ENCODE measurements at regions not wholly inside any gene's neighbourhood (a gene's known extent, or its start where the extent isn't known, plus 50 kb on each side); places are given as distances from the start of the nearest gene placed in this dataset.

DNA sequence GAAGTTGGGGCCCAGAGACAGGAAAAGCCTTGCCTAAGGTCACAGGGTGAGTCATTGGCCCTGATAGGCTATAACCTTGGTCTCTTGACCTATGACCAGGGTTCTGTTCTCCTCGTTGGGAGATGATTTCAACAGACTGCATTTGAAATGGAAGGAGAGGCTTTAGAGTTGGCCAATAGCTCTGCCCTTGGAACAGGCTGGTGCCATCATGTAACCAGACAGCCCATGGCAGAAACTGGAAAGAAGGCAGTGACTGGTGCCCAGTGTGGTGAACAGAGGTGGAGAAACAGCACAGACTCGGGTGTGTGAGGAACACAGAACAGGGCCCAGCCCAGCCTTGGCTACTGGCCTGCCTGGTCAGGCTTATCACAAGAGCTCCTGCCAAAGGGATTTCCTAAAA, 109.8 kb upstream of the SLC25A48 start:
- DNase-seq (ENCODE audit: low read depth in 4 of 4, low spot score in 3 of 4), result no peak

DNA sequence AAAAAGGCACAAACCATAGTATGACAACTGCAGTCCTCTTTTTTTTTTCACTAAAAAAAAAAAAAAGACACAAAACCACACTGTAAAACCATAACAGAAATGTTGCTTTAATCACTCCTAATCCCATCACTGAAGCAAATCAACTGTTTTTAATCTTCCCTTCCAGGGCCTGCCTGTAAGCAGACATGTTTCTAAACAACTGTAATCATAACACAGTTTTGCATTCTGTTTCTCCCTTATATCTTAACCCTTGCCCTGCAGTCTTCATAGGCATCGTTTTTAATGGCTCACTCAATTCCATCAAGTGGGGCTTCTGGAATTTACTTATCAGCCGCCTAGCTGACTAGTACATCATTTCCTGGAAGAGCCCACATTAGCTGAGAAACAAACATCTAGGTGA, 111.0 kb upstream of the SLC25A48 start:
- no peak for DNase-seq (ENCODE audit: low read depth in 4 of 4, low spot score in 3 of 4)

DNA sequence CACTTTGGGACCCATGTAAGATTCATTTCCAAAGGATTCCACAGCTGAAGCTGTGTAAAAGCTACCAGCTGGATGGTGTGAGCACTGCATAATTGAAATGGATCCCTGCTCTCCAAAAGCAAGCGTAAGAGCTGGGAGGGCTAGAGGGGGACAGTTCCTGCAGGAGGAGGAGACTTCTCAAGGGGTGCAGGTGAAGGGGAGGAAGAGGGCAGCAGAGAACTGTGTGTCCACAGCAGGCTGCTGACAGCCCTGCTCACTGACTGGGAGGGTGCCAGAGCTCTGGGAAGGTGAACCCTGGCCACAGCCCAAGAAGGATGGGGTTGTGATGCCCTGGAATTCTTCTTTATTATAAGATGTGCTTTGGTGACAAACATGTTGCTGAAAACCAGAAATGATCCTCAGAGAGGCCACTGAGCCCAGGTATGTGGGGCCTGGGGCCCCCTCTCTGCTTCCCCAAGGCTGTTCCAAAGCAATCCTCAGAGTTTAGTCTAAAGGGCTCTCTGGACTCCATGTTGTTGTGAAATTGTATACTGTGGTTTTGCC, 112.8 kb upstream of the SLC25A48 start:
- DNase-seq (ENCODE audit: low read depth in 4 of 4, low spot score in 3 of 4), result no peak

DNA sequence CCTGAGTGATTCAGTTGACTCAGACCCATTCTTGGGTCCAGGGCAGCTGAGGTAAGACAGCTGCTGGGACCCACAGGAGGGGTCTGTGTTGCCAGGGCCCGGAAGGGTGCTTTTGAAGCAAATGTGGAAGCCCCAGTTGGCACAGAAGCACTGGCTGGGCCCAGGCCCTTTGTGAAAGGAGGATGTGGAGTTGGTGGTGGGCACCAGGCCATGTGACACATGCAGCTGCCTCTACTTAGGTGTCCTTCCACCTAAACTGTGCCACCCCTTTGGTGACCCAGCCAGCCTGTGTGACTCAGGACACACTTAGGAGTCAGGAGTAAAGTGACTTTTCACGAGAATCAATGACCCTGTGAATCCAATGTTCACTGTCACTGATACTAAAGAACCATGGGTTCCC, 114.3 kb upstream of the SLC25A48 start:
- no peak for DNase-seq (ENCODE audit: low read depth in 4 of 4, low spot score in 3 of 4)

DNA sequence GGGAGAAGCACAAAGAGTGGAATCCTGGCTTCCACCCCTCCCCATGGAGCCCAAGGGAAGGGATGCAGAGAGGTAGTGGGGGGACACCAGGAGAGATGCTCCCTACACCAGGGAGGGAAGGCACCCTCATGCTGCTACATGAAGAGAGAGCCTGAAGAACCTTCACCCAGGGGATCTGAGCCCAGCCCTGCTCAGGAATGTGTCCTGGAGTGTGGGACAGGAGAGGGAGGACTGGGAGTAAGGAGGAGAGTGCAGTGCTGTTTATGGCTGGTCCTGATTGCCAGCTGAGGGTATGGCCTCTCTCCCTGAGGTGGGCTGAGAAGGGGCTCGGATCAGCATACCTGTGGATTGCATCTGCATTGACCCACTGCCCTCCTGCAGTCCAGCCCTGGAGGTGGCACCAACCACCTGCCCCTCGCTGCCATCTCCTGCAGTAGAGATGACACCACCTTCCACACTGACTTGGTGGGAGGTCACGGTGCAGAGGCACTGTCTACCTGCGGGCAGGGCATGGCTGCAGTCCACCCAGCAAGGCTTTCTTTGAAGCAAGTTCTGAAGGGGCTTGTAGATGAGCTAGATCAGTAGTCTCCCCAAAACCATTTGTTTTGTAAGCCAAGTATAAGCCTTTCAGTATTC, 114.9 kb upstream of the SLC25A48 start:
- no peak for DNase-seq (ENCODE audit: low read depth in 4 of 4, low spot score in 3 of 4)

DNA sequence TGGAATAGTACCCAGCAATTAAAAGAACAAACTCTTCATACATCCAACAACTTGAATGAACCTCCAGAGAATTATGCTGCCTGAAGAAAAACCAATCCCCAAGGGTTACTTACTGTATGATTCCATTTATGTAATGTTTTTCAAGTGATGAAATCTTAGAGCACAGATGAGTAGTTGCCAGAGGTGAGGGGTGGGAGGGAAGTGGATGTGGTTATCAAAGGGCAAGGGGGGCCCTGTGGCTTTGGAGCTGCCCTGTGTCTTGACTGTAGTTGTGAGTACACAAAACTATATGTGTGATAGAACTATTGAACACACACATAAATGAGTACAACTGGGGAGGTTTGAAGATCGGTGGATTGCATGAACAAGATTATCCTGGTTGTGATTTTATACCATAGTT, 115.8 kb upstream of the SLC25A48 start:
- DNase-seq (ENCODE audit: low read depth in 4 of 4, low spot score in 3 of 4), result no peak

DNA sequence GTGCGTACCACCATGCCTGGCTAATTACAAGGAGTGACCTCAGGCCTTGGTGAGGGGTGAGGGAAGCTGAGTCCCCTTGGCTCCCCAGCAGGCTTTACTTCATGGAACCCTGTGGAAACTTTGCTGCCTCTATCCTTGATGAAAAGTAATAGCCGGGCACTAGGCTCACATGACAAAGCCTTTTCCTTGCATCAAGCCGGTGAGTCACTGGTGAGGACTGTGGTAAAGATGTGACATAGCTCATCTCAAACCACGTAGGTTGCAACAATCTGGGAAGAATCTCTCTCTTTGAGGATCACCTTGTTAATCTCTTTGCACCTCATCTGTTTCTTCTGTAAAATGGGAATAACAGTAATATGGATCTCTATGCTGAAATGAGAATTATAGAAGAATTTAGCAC, 116.3 kb upstream of the SLC25A48 start:
- DNase-seq (ENCODE audit: low read depth in 4 of 4, low spot score in 3 of 4), result no peak

DNA sequence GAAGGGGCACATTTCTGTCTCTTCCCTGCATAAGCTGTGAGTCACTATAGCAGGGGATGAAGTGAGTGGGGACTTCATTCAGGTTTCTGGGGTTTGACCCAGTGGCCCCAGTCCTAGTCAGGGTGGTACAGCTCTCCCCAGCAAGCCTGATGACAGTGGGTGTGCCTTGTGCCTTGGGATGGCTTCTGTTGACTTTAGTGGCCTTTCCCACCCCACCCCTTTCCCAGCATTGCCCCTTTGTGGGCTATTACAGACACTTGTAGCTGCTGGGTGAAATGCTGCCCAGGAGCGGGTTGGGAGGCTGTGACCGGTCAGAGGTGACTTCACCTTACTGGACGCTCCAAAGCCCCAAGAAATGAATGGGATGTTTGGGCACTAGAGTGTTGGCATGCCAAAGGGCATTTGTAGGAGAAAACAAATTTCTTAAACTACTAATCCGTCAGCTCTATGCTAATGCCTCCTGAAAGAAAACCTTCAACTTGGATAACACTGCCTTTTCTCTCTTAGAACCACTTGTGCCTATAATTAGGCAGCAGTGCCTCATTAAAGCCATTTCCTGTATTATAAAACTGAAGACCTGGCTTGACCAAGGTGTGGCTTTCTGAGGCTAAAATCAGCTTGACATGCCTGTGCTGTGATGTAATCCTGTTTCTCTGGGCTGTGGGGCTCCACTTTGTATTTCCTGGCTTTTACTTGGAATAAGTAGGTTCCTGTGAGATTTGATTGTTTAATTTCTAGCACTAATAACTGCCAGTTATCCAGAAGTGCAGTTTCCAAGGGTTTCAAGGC, 119.0 kb upstream of the SLC25A48 start:
- no peak for DNase-seq (ENCODE audit: low read depth in 4 of 4, low spot score in 3 of 4)

DNA sequence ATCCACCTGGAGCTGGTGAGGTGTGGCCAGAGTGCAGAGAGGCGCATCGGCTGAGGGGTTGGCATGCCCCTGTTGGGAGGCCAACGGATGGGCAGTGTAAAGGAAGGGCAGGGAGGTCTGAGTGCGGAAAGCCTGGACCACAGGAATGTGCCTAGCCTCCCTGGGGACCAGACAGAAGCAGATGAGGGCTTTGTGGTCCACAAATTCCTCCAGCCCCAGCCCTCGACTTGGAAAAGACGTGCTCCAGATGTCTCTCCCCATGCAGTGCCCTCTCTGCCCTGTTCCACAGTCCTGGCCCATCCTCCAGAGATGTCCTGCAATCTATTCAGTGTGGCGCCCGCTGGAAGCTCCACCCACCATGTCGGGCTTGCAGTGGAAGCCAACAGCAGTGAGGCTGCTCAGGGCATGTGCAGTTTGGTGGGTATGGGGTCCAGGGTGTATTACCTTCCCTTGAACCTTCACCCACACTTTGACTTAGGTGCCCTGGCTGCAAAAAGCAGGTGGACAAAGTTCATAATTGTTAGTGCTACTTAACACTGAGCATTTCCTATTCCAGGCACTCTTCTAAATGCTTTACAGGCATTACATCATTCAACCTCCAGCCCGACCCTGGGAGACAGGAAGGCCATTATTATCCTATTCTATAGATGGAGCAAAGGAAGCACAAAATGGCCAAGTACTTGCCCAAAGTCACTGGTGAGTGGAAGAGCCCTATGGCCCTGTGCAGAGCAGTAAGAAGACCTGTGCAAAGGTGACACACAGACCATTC, 120.2 kb upstream of the SLC25A48 start:
- no peak for DNase-seq (ENCODE audit: low read depth in 4 of 4, low spot score in 3 of 4)

DNA sequence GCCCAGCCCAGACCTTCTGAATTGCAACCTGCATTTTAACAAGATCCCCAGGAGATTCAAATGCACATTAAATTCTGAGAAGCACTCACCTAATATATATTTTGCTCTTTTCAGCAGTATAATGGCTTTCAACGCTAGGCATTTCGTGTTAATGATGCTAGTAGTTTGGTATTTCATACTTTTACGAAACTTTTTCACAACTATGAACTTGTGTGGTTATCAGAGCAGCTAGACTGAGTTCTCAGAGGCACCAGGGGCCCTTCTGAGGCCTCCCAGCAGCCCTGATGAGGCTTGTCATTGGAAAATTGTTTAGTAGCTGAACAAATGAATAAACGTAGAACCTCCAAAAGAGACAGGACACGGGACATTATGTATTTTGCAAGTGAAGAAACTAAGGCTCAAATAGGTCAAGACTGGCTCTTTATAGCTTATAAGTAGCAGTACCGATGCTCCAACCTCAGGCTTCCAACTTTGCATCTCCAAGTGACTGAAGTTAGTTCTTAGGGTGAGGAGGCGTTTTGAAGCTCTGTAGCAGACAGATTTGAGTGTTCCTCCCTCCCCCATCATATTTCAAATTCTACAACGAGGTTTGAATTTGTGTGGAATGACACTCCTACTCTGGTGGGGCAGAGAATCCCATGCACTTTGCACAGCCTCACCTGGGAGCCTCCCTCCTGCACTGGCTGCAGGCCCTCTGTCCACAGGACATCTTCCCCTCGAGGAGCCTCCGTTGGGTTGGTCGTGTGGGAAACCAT, 121.1 kb upstream of the SLC25A48 start:
- no peak for DNase-seq (ENCODE audit: low read depth in 4 of 4, low spot score in 3 of 4)

DNA sequence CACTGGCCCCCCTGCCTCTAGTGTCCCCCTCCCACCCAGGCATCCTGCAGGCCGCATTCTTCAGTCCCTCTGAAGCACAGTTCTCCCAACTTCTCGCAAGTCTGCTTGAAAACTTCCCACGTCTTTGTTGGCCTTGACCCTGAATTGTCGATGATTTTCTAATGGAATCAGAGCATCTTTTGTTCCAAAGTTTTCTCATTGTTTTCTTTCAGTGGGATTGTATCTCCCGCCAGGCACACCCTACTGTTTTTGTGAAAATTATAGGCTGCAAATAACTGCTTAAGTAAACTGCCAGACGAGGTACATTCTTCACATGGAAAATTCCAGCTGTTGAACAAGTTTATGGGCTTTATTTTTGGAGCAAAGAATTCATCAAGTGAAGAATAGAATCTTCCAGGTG, 122.6 kb upstream of the SLC25A48 start:
- no peak for DNase-seq (ENCODE audit: low read depth in 4 of 4, low spot score in 3 of 4)

DNA sequence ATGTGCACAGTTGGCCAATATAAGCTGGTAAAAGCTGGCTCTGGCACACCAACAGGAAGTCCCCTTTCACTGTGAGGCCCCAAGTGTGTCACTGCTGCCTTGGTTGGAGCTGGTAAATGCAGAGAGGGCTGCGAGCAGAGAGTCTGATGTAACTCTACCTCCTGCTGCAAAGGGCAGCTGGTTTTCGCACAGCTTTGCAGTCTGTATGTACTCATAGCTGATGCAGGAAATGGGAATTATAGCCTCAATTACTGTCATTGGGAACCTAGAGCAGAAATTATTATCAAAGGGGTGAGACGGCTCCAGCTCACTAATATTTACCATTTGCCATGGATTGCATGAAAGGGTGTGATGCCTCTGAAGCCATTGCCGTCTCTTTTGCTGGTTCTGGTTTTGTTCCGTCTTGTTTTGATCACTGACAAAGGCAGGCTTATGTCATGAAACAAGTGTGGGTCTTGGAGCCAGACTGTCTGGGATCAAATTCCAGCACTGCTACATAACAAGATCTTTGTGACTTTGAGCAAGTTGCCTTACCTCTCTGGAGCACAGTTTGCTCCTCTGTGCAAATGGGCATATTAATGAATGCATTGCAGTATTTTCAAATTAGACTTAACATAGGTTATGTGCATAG, 124.3 kb upstream of the SLC25A48 start:
- DNase-seq (ENCODE audit: low read depth in 4 of 4, low spot score in 3 of 4), result no peak

DNA sequence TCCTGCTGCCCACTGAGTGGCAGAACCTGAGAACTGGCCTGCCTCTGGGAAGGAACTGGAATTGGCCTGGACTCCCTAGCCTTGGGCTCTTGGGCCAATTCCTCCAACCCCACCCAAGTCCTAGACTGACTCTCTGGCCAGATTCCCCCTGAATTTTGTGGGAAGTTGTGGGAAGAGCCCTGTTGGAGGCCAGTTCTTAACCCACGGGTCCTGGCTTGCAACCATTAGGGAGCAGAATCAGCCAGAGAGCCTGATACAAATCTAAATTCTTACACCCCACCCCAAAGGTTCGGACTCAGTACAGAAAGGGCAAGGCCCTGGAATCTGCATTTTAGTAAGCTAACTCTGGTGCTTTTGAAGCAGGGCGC, 125.3 kb upstream of the SLC25A48 start:
- DNase-seq (ENCODE audit: low read depth in 4 of 4, low spot score in 3 of 4), result no peak

DNA sequence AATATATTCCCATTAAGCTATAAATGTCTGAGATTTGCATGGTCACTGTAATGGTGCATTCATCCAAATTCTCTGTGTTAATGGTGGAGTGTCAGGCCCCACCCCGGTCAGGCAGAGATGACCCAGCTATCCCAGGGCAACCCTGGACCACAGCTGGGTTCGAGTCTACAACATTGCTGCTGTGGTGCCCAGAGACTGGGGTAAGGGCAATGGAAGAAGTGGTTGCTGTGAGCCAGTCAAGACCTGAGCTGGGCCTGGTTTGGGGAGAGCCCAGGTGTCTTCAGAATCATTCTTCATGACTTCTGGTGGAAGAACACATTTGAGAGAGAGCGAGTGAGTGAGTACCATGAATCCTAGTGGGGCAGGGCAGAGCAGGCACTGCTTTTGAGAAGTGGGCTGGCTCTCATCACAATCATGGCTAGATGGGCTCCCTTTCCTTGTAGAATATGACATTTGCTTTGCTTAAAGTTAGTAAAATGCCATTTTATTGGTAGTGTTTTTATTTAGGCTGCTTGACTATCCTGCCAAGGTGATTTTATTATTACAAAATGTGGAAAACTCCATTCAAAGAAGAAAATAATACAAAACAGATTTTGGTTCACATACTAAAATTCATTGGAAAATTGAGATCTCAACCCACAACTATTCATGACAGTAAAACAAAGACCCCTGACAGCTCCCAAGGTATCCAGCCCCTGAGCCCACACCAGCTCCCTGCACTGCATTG, 125.8 kb upstream of the SLC25A48 start:
- DNase-seq (ENCODE audit: low read depth in 4 of 4, low spot score in 3 of 4), result no peak

DNA sequence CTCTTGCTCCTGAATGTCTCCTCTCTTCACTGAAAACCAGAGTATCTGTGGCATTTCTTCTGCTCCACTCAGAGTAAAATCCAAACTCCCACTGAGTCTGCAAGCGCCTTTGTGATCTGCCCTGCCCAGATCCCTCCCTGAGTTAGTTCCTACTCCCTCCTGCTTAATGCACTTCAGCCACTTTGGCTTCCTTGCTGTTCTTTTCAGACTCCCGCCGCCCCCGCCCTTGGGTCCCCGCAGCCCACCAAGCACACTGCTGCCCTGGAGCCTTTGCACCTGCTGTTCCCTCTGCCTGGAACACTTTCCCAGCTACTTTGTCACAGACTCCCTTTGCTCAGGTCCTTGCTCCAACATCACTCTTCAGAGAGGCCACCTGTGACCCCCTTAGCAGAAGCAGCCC, 127.2 kb upstream of the SLC25A48 start:
- DNase-seq (ENCODE audit: low read depth in 4 of 4, low spot score in 3 of 4), result no peak

DNA sequence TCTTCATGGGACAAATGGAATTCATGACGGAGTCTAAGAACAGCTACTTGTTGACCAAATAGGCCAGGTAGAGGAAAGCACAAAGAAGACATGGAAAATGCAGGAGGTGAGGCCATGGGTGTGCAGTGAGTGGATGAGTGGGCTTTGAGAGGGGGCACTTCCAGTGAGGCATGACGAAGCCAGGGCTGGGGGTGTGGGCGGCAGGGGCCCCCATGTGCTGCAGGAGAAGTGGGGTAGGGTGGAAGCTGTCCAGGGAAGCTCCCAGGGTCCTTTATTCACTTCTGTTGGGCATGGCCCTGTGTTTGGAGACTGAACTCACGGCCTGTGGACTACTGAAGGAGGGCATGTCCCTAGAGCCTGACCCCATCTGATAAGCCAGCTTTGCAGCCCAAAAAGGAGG, 127.6 kb upstream of the SLC25A48 start:
- DNase-seq (ENCODE audit: low read depth in 4 of 4, low spot score in 3 of 4), result no peak

DNA sequence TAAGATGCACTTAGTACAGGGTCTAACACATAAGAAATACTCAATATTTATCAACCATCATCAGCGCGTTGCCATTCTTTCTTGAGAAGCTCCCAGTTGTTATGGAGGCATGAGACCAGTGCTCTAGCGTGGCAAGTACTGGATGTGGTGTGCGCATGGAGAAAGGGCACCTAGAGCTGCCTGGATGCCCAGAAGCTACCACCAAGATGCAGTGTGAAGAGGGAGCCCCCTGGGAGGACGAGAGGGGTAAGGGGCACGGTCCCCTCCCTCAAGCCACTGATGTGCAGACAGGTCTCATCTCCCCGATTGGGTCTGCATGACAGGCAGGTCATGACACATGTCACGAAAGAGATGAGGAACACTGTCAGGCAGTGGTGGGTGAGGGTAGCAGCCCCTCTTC, 127.7 kb upstream of the CXCL14 start:
- DNase-seq (ENCODE audit: low read depth in 4 of 4, low spot score in 3 of 4), result no peak

DNA sequence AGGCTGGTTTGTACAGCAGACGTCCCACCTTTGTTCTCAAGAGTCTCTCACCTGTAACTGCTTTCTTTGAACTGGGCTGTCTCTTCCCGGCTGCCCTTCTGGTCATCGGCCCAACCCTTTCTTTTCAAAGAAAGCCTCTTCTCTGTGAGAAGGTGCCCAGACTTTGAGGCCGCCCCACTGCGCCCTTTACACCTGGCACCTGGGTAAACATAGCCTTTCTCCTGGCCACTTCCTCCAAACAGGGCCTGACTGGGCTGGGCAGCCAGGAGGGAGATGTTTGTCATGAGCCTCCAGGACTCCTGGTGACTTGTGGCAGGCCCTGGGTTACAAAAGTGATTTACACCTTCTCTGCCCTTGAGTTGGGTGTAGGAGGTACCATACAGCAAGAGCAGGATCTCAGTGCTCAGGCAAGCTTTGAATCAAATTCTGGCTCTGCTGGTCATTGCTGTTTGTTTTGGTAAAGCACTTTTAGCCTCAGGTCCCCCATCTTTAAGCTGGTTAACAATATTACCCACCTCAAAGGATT, 127.2 kb upstream of the CXCL14 start:
- DNase-seq (ENCODE audit: low read depth in 4 of 4, low spot score in 3 of 4), result peak in 1 of 4 donors; percentile 14

DNA sequence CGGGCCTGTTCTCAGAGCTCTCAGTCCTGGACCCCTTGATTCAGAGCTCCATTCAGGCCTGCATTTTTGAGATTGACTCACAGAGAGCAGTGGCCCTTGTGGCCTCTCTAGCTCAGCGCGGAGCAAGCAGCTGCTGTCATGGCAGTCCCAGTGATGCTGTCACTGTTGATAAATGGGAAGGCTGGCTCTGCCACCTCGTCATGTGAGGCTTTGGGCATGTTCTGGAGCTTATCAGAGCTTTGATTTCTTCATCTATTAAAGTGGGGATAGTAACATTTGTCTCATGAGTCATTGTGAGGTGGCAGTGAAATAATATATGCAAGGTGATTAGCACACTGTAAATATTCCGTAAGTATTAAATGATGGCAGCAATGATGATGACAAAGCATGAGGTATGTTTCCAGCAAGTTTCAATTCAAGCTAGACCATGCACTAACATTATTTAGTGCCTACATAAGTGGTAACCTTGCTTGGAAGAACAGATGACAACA, 126.4 kb upstream of the CXCL14 start:
- DNase-seq (ENCODE audit: low read depth in 4 of 4, low spot score in 3 of 4), result no peak
